WTC11 (cell line): ENCODE measurements at regions not wholly inside any gene's neighbourhood (a gene's known extent, or its start where the extent isn't known, plus 50 kb on each side); places are given as distances from the start of the nearest gene placed in this dataset.
"Not testable (repeated sequence)": the region's sequence is repeated elsewhere in the genome, so short reads cannot be mapped to it uniquely, and the experiment has no call there.

Source experiments
- ATAC-seq: fragments of 200-7000 bp; cut with Tn5 transposase; 2 replicates; pipeline ENCODE4 v1.10.0; 2021; ENCODE audit warnings: mild to moderate bottlenecking, moderate library complexity
- CTCF ChIA-PET: fragments of 300-600 bp; sonication (Branson Sonifier 250); formaldehyde crosslinking; loops from one replicate; lab custom pipeline; 2021; ENCODE audit warnings: antibody characterized with exemption; lab: Charles Lee
- POLR2A ChIA-PET: fragments of 350-600 bp; sonication (Branson Sonifier 250); formaldehyde crosslinking; loops from one replicate; lab custom pipeline; 2021; ENCODE audit warnings: antibody characterized with exemption; lab: Charles Lee
- DNase-seq: peaks from one replicate; pipeline ENCODE4 v3.0.0; 2021; ENCODE audit warnings: low spot score
- H3K27ac Mint-ChIP-seq: 2 replicates; pipeline ENCODE4 v1.8.0; 2021; ENCODE audit warnings: mixed read lengths
- H3K27me3 Mint-ChIP-seq: 2 replicates; pipeline ENCODE4 v1.8.0; 2021; ENCODE audit warnings: low read depth, mild to moderate bottlenecking, moderate library complexity, mixed read lengths
- H3K36me3 Mint-ChIP-seq: 2 replicates; pipeline ENCODE4 v1.8.0; 2021; ENCODE audit warnings: mixed read lengths
- H3K4me1 Mint-ChIP-seq: 2 replicates; pipeline ENCODE4 v1.8.0; 2022; ENCODE audit warnings: mixed read lengths
- H3K4me3 Mint-ChIP-seq: 2 replicates; pipeline ENCODE4 v1.8.0; 2021; ENCODE audit warnings: mild to moderate bottlenecking, moderate library complexity, mixed read lengths
- H3K9me3 Mint-ChIP-seq: 2 replicates; pipeline ENCODE4 v1.8.0; 2021; ENCODE audit warnings: mixed read lengths
- ATF1 ChIP-seq: sonication (generic); formaldehyde crosslinking; IDR thresholded peaks from 2 replicates; pipeline ENCODE4 v1.8.1; 2023; ENCODE audit warnings: mild to moderate bottlenecking, moderate library complexity, missing genetic modification reagents
- E2F1 ChIP-seq: sonication (generic); formaldehyde crosslinking; IDR thresholded peaks from 2 replicates; pipeline ENCODE4 v1.8.0; 2022; ENCODE audit warnings: mild to moderate bottlenecking, missing genetic modification reagents
- FOXK1 ChIP-seq: sonication (generic); formaldehyde crosslinking; IDR thresholded peaks from 2 replicates; pipeline ENCODE4 v1.8.0; 2022; ENCODE audit warnings: mild to moderate bottlenecking, moderate library complexity, missing genetic modification reagents
- GABPB1 ChIP-seq: sonication (generic); formaldehyde crosslinking; IDR thresholded peaks from 2 replicates; pipeline ENCODE4 v1.8.1; 2023; ENCODE audit warnings: mild to moderate bottlenecking, missing genetic modification reagents
- JUN ChIP-seq: sonication (generic); formaldehyde crosslinking; IDR thresholded peaks from 2 replicates; pipeline ENCODE4 v1.8.0; 2023; ENCODE audit warnings: mild to moderate bottlenecking, missing genetic modification reagents
- NR3C1 ChIP-seq: sonication (generic); formaldehyde crosslinking; conservative IDR thresholded peaks from 2 replicates; pipeline ENCODE4 v1.8.1; 2023; ENCODE audit warnings: low read depth, mild to moderate bottlenecking, missing genetic modification reagents
- SMAD3 ChIP-seq: sonication (generic); formaldehyde crosslinking; IDR thresholded peaks from 2 replicates; pipeline ENCODE4 v1.8.0; 2022; ENCODE audit warnings: missing genetic modification reagents, mild to moderate bottlenecking, borderline replicate concordance
- SP1 ChIP-seq: sonication (generic); formaldehyde crosslinking; conservative IDR thresholded peaks from 2 replicates; pipeline ENCODE4 v1.8.1; 2022; ENCODE audit warnings: missing genetic modification reagents
- TEAD4 ChIP-seq: sonication (generic); formaldehyde crosslinking; IDR thresholded peaks from 2 replicates; pipeline ENCODE4 v1.8.0; 2022; ENCODE audit warnings: mild to moderate bottlenecking, missing genetic modification reagents
- ZMAT4 ChIP-seq: fragments of 250-450 bp; sonication (Bioruptor Pico); IDR thresholded peaks from 2 replicates; pipeline ENCODE4 v1.9.0; 2021; ENCODE audit warnings: mild to moderate bottlenecking
- ZNF121 ChIP-seq: sonication (generic); formaldehyde crosslinking; IDR thresholded peaks from 2 replicates; pipeline ENCODE4 v1.8.0; 2023; ENCODE audit warnings: missing genetic modification reagents
- ZNF671 ChIP-seq: fragments of 250-450 bp; sonication (Bioruptor Pico); IDR thresholded peaks from 2 replicates; pipeline ENCODE4 v1.8.0; 2021; ENCODE audit warnings: mild to moderate bottlenecking
- TF ChIP-seq, protein P1 (sequence below): fragments of 250-450 bp; sonication (Bioruptor Pico); IDR thresholded peaks from 2 replicates; pipeline ENCODE4 v1.9.0; 2021; ENCODE audit warnings: mild to moderate bottlenecking
- TF ChIP-seq, protein P2 (sequence below): sonication (generic); formaldehyde crosslinking; IDR thresholded peaks from 2 replicates; pipeline ENCODE4 v1.8.0; 2023; ENCODE audit warnings: missing genetic modification reagents, mild to moderate bottlenecking, borderline replicate concordance

GRCh38 chr14:43503508-43503907 is 1003.6 kb downstream of the FSCB start:
- TF ChIP-seq NR3C1 (CRISPR knock-in tag) (no peak), JUN (CRISPR knock-in tag) (no peak), E2F1 (CRISPR knock-in tag) (no peak), SMAD3 (CRISPR knock-in tag) (no peak)
- Mint-ChIP-seq H3K4me1 (peaks cover 26% of the 10 kb centered on the region), H3K36me3 (no peaks in the 10 kb centered on the region), H3K27me3 (no peaks in the 10 kb centered on the region), H3K4me3 (no peak overlapping the region), H3K27ac (no peak overlapping the region; the same call in 1 of the 2 replicates), H3K9me3 (peaks cover 10% of the 10 kb centered on the region)
- ChIA-PET POLR2A (no interaction called here), CTCF (no interaction called here)
- ATAC-seq (no peak), DNase-seq (no peak)

- ATAC-seq, H3K36me3 Mint-ChIP-seq, H3K27me3 Mint-ChIP-seq, H3K4me3 Mint-ChIP-seq, H3K4me1 Mint-ChIP-seq, POLR2A ChIA-PET, CTCF ChIA-PET: not testable (repeated sequence)
- Mint-ChIP-seq H3K27ac (peak overlapping the region; percentile 15; the same call in 1 of the 2 replicates), H3K9me3 (peaks cover 11% of the 10 kb centered on the region)
- peak; percentile 24 for DNase-seq
Observed at GRCh38 chr14:43492359-43492758, 1014.7 kb downstream of the FSCB start.

DNA sequence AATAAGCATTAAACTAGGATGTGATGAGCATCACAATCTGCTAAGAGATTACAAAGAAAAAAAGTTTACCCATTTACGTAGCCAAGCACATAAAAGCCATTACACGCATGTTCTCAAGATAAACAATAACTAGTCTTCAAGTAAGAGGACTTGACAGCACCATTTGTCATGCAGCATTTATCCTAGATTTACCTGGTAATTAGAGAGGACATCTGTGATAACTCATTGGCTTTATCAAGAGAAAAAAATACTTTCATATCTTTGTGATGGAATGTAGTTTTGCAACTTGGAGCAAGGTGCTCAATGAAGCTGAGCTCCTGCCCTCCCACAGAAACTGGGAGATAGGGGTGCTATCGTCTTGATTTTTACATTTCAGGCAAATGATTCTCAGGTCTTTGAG is 1023.7 kb downstream of the FSCB start:
- H3K36me3 Mint-ChIP-seq = no peaks in the 10 kb centered on the region

GRCh38 chr14:43481864-43482263 is 1025.2 kb downstream of the FSCB start:
- no peaks in the 10 kb centered on the region for H3K27me3 Mint-ChIP-seq
- H3K36me3 Mint-ChIP-seq = no peaks in the 10 kb centered on the region
- H3K4me1 Mint-ChIP-seq = peaks cover 23% of the 10 kb centered on the region
- no peaks in the 10 kb centered on the region for H3K9me3 Mint-ChIP-seq
- DNase-seq (no peak), ATAC-seq (no peak)
- no peak overlapping the region for H3K4me3 Mint-ChIP-seq
- TF ChIP-seq GABPB1 (no peak), ZNF121 (CRISPR knock-in tag) (no peak), ATF1 (CRISPR knock-in tag) (no peak), SP1 (CRISPR knock-in tag) (no peak), FOXK1 (CRISPR knock-in tag) (no peak), ZNF671 (CRISPR knock-in tag) (no peak), TEAD4 (no peak)
- TF ChIP-seq, protein P1, sequence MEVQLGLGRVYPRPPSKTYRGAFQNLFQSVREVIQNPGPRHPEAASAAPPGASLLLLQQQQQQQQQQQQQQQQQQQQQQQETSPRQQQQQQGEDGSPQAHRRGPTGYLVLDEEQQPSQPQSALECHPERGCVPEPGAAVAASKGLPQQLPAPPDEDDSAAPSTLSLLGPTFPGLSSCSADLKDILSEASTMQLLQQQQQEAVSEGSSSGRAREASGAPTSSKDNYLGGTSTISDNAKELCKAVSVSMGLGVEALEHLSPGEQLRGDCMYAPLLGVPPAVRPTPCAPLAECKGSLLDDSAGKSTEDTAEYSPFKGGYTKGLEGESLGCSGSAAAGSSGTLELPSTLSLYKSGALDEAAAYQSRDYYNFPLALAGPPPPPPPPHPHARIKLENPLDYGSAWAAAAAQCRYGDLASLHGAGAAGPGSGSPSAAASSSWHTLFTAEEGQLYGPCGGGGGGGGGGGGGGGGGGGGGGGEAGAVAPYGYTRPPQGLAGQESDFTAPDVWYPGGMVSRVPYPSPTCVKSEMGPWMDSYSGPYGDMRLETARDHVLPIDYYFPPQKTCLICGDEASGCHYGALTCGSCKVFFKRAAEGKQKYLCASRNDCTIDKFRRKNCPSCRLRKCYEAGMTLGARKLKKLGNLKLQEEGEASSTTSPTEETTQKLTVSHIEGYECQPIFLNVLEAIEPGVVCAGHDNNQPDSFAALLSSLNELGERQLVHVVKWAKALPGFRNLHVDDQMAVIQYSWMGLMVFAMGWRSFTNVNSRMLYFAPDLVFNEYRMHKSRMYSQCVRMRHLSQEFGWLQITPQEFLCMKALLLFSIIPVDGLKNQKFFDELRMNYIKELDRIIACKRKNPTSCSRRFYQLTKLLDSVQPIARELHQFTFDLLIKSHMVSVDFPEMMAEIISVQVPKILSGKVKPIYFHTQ (CRISPR knock-in tag) = no peak
- TF ChIP-seq, protein P2, sequence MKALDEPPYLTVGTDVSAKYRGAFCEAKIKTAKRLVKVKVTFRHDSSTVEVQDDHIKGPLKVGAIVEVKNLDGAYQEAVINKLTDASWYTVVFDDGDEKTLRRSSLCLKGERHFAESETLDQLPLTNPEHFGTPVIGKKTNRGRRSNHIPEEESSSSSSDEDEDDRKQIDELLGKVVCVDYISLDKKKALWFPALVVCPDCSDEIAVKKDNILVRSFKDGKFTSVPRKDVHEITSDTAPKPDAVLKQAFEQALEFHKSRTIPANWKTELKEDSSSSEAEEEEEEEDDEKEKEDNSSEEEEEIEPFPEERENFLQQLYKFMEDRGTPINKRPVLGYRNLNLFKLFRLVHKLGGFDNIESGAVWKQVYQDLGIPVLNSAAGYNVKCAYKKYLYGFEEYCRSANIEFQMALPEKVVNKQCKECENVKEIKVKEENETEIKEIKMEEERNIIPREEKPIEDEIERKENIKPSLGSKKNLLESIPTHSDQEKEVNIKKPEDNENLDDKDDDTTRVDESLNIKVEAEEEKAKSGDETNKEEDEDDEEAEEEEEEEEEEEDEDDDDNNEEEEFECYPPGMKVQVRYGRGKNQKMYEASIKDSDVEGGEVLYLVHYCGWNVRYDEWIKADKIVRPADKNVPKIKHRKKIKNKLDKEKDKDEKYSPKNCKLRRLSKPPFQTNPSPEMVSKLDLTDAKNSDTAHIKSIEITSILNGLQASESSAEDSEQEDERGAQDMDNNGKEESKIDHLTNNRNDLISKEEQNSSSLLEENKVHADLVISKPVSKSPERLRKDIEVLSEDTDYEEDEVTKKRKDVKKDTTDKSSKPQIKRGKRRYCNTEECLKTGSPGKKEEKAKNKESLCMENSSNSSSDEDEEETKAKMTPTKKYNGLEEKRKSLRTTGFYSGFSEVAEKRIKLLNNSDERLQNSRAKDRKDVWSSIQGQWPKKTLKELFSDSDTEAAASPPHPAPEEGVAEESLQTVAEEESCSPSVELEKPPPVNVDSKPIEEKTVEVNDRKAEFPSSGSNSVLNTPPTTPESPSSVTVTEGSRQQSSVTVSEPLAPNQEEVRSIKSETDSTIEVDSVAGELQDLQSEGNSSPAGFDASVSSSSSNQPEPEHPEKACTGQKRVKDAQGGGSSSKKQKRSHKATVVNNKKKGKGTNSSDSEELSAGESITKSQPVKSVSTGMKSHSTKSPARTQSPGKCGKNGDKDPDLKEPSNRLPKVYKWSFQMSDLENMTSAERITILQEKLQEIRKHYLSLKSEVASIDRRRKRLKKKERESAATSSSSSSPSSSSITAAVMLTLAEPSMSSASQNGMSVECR (CRISPR knock-in tag) = no peak
- POLR2A ChIA-PET = no interaction called here
- CTCF ChIA-PET = no interaction called here
- no peak overlapping the region for H3K27ac Mint-ChIP-seq

More for the DNA sequence above, 1023.7 kb downstream of the FSCB start:
- Mint-ChIP-seq H3K4me3 (no peak overlapping the region), H3K4me1 (peaks cover 21% of the 10 kb centered on the region), H3K27me3 (no peaks in the 10 kb centered on the region), H3K27ac (no peak overlapping the region), H3K9me3 (no peaks in the 10 kb centered on the region)
- TF ChIP-seq ZMAT4 (CRISPR knock-in tag) = no peak
- DNase-seq = no peak
- CTCF ChIA-PET = no interaction called here
- no peak for ATAC-seq
- POLR2A ChIA-PET = no interaction called here
